Astrocyte of the cerebellum (primary cell): ENCODE measurements at regions not wholly inside any gene's neighbourhood (a gene's known extent, or its start where the extent isn't known, plus 50 kb on each side); places are given as distances from the start of the nearest gene placed in this dataset.
"Not testable (repeated sequence)": the region's sequence is repeated elsewhere in the genome, so short reads cannot be mapped to it uniquely, and the experiment has no call there.

Experiments
- DNase-seq: peaks from one replicate; pipeline ENCODE4 v3.0.0-alpha.2; 2011; ENCODE audit warnings: low read depth
- H3K4me3 ChIP-seq: 2 replicates; pipeline ENCODE4 v1.5.1; 2011; ENCODE audit warnings: mild to moderate bottlenecking, low read depth, low read length, moderate library complexity
- CTCF ChIP-seq: IDR thresholded peaks from 2 replicates; pipeline ENCODE4 v1.5.1; 2012; ENCODE audit warnings: low read length, low read depth, moderate library complexity, mild to moderate bottlenecking; ENCODE audit errors: missing control alignments
- in situ Hi-C: cut with HindIII; loops from 2 replicates; pipeline ENCODE4 v1.10.0; 2017; ENCODE audit warnings: low sequenced_read_pairs

GRCh38 chr10:65413001-65413400, 1512.8 kb upstream of the LRRTM3 start:
- no peak for DNase-seq
- TF ChIP-seq CTCF = no peak
- no peak overlapping the region for H3K4me3 ChIP-seq
- in situ Hi-C loops = no loop called here

- in situ Hi-C loops = no loop called here
- no peak for TF ChIP-seq CTCF
These were observed 1510.5 kb upstream of the LRRTM3 start for GRCh38 chr10:65415318-65415717.

GRCh38 chr10:65416094-65416493, 1509.7 kb upstream of the LRRTM3 start:
- DNase-seq = no peak
- no peak overlapping the region for H3K4me3 ChIP-seq
- no peak for TF ChIP-seq CTCF
- in situ Hi-C loops = no loop called here

More at GRCh38 chr10:65415318-65415717, 1510.5 kb upstream of the LRRTM3 start:
- H3K4me3 ChIP-seq = no peak overlapping the region
- no peak for DNase-seq

GRCh38 chr10:65419629-65420028, 1506.2 kb upstream of the LRRTM3 start:
- in situ Hi-C loops = no loop called here
- TF ChIP-seq CTCF = no peak
- no peak for DNase-seq
- H3K4me3 ChIP-seq = no peak overlapping the region

- in situ Hi-C loops = no loop called here
- DNase-seq = no peak
- no peak overlapping the region for H3K4me3 ChIP-seq
- TF ChIP-seq CTCF = no peak
These were observed 1502.8 kb upstream of the LRRTM3 start for GRCh38 chr10:65423043-65423442.

- DNase-seq, H3K4me3 ChIP-seq, in situ Hi-C loops: not testable (repeated sequence)
These were observed 1496.5 kb upstream of the LRRTM3 start for GRCh38 chr10:65429381-65429780.

- H3K4me3 ChIP-seq = no peak overlapping the region
- in situ Hi-C loops = no loop called here
- TF ChIP-seq CTCF = no peak
- DNase-seq = no peak
These were observed 1494.9 kb upstream of the LRRTM3 start for GRCh38 chr10:65430979-65431378.
